ENCODE measurements at regions not wholly inside any gene's neighbourhood (a gene's known extent, or its start where the extent isn't known, plus 50 kb on each side); places are given as distances from the start of the nearest gene placed in this dataset.

DNA sequence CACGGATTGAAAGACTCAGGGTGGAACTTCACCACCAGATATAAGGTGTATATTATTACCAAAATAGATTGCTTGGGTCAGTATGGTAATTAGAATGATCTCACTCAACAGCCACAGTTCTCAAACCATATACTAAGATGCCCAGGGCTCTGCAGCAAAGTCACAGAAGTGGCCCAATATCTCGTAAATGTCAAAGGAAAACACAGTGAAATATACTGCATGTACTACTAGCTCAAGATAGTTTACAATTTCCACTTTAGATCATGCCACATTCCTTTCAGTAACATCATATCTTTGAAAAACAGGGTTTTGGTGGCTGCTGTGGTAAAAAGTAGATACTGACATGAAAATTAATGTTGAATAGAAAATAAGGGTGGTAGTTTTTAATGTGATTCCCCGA, 180.3 kb upstream of the ATP1B1 start:
- Histone ChIP-seq H3K9me3 (ENCODE audit: control insufficient read depth, low read depth, low read length) (no peaks in the 10 kb centered on the region), H4K20me1 (ENCODE audit: control insufficient read depth, extremely low read depth, insufficient read depth, low read length) (no peaks in the 10 kb centered on the region), H3K4me1 (ENCODE audit: control insufficient read depth, extremely low read depth, insufficient read depth, low read length) (no peaks in the 10 kb centered on the region), H3K79me2 (ENCODE audit: control insufficient read depth, insufficient read depth, low read length) (no peaks in the 10 kb centered on the region), H3K36me3 (ENCODE audit: control insufficient read depth in 2 of 2, extremely low read depth in 1 of 2, insufficient read depth in 2 of 2, low read length in 2 of 2) (no peaks in the 10 kb centered on the region), H3K9me1 (ENCODE audit: control insufficient read depth, extremely low read depth, insufficient read depth, low read length) (no peaks in the 10 kb centered on the region), H3K9ac (ENCODE audit: control insufficient read depth, extremely low read depth, insufficient read depth, low read length) (no peak overlapping the region), H3K27ac (ENCODE audit: control insufficient read depth, insufficient read depth, low read length) (no peak overlapping the region), H3K4me2 (ENCODE audit: control insufficient read depth, extremely low read depth, insufficient read depth, low read depth, low read length) (no peak overlapping the region), H2AFZ (ENCODE audit: control insufficient read depth, low read length) (no peak overlapping the region), H3K4me3 (ENCODE audit: control insufficient read depth in 2 of 3, extremely low read depth in 1 of 3, insufficient read depth in 2 of 3, low read depth in 1 of 3, low read length in 3 of 3) (no peak overlapping the region), H3K27me3 (ENCODE audit: control insufficient read depth, extremely low read depth, insufficient read depth, low read length) (no peaks in the 10 kb centered on the region)
- DNase-seq (ENCODE audit: low read depth, low spot score) = no peak
- FAIRE-seq = no peak
- dilution Hi-C loops (cut with MboI; ENCODE audit: extremely low pct_ligation_motif_present, low sequenced_read_pairs) = no loop called here
- TF ChIP-seq, protein P1, sequence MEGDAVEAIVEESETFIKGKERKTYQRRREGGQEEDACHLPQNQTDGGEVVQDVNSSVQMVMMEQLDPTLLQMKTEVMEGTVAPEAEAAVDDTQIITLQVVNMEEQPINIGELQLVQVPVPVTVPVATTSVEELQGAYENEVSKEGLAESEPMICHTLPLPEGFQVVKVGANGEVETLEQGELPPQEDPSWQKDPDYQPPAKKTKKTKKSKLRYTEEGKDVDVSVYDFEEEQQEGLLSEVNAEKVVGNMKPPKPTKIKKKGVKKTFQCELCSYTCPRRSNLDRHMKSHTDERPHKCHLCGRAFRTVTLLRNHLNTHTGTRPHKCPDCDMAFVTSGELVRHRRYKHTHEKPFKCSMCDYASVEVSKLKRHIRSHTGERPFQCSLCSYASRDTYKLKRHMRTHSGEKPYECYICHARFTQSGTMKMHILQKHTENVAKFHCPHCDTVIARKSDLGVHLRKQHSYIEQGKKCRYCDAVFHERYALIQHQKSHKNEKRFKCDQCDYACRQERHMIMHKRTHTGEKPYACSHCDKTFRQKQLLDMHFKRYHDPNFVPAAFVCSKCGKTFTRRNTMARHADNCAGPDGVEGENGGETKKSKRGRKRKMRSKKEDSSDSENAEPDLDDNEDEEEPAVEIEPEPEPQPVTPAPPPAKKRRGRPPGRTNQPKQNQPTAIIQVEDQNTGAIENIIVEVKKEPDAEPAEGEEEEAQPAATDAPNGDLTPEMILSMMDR (optimal IDR thresholded peaks at IDR 0.05 in 1 of 3, IDR thresholded peaks at IDR 0.05 in 1 of 3, conservative IDR thresholded peaks at IDR 0.05 in 1 of 3; ENCODE audit: extremely low read depth in 1 of 3, insufficient read depth in 2 of 3, low read length in 3 of 3) = no peak
- TF ChIP-seq EZH2 (IDR thresholded peaks at IDR 0.05; ENCODE audit: low read length) = no peak

DNA sequence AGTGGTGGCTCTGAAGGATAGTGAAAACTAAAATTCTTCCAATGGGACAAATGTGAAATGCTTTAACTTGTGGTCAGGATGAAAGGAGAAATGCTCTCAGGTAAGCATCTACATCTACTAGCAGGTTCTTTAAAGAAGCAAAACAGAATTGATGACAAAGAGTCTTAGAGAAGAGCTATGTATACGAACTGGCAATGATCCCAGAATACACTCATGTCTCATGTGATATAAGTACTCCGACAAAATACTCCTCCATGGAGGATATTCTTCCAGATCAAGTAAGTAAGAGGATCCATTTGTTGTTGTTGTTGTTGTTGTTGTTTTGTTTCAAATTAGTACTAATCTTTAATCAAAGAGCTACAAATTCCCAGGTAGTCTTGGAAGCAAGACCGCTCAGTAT, 174.0 kb upstream of the ATP1B1 start:
- no peak for FAIRE-seq
- Histone ChIP-seq H3K27ac (ENCODE audit: control insufficient read depth, insufficient read depth, low read length) (no peak overlapping the region), H4K20me1 (ENCODE audit: control insufficient read depth, extremely low read depth, insufficient read depth, low read length) (no peaks in the 10 kb centered on the region), H3K36me3 (ENCODE audit: control insufficient read depth in 2 of 2, extremely low read depth in 1 of 2, insufficient read depth in 2 of 2, low read length in 2 of 2) (no peaks in the 10 kb centered on the region), H3K79me2 (ENCODE audit: control insufficient read depth, insufficient read depth, low read length) (no peaks in the 10 kb centered on the region), H3K9ac (ENCODE audit: control insufficient read depth, extremely low read depth, insufficient read depth, low read length) (no peak overlapping the region), H3K4me1 (ENCODE audit: control insufficient read depth, extremely low read depth, insufficient read depth, low read length) (no peaks in the 10 kb centered on the region), H3K9me3 (ENCODE audit: control insufficient read depth, low read depth, low read length) (no peaks in the 10 kb centered on the region), H3K4me3 (ENCODE audit: control insufficient read depth in 2 of 3, extremely low read depth in 1 of 3, insufficient read depth in 2 of 3, low read depth in 1 of 3, low read length in 3 of 3) (no peak overlapping the region), H2AFZ (ENCODE audit: control insufficient read depth, low read length) (no peak overlapping the region), H3K27me3 (ENCODE audit: control insufficient read depth, extremely low read depth, insufficient read depth, low read length) (no peaks in the 10 kb centered on the region), H3K4me2 (ENCODE audit: control insufficient read depth, extremely low read depth, insufficient read depth, low read depth, low read length) (no peak overlapping the region), H3K9me1 (ENCODE audit: control insufficient read depth, extremely low read depth, insufficient read depth, low read length) (no peaks in the 10 kb centered on the region)
- TF ChIP-seq EZH2 (IDR thresholded peaks at IDR 0.05; ENCODE audit: low read length) = no peak
- TF ChIP-seq, protein P1 (optimal IDR thresholded peaks at IDR 0.05 in 1 of 3, IDR thresholded peaks at IDR 0.05 in 1 of 3, conservative IDR thresholded peaks at IDR 0.05 in 1 of 3; ENCODE audit: extremely low read depth in 1 of 3, insufficient read depth in 2 of 3, low read length in 3 of 3) = no peak
- dilution Hi-C loops (cut with MboI; ENCODE audit: extremely low pct_ligation_motif_present, low sequenced_read_pairs) = no loop called here
- DNase-seq (ENCODE audit: low read depth, low spot score) = no peak

Measured in keratinocyte (primary cell).